ENCODE measurements at regions not wholly inside any gene's neighbourhood (a gene's known extent, or its start where the extent isn't known, plus 50 kb on each side); places are given as distances from the start of the nearest gene placed in this dataset.

DNA sequence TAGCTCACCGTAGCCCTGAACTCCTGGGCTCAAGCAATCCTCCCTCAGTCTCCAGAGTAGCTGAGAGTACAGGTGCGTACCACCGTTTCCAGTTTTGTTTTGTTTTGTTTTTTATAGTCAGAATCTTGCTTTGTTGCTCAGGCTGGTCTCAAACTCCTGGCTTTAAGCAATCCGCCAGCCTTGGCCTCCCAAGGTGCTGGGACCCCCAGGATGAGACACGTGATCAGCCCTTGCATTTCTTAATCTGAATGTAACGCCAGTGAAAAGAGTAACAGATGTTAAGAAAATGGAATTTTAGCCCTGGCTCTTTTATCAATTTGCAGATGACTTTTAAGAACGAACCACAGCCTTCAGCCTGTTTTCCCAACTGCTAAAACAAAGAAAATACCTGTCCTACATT lies 451.3 kb downstream of the SHQ1 start:
- TF ChIP-seq, protein P1, sequence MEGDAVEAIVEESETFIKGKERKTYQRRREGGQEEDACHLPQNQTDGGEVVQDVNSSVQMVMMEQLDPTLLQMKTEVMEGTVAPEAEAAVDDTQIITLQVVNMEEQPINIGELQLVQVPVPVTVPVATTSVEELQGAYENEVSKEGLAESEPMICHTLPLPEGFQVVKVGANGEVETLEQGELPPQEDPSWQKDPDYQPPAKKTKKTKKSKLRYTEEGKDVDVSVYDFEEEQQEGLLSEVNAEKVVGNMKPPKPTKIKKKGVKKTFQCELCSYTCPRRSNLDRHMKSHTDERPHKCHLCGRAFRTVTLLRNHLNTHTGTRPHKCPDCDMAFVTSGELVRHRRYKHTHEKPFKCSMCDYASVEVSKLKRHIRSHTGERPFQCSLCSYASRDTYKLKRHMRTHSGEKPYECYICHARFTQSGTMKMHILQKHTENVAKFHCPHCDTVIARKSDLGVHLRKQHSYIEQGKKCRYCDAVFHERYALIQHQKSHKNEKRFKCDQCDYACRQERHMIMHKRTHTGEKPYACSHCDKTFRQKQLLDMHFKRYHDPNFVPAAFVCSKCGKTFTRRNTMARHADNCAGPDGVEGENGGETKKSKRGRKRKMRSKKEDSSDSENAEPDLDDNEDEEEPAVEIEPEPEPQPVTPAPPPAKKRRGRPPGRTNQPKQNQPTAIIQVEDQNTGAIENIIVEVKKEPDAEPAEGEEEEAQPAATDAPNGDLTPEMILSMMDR (IDR thresholded peaks at IDR 0.05; ENCODE audit: partially characterized antibody, unreplicated experiment), result no peak
- Mint-ChIP-seq H3K4me3 (ENCODE audit: unreplicated experiment) (no peak overlapping the region), H3K9me3 (ENCODE audit: unreplicated experiment) (no peaks in the 10 kb centered on the region), H3K4me1 (ENCODE audit: low read depth, unreplicated experiment) (peaks cover 15% of the 10 kb centered on the region), H3K27me3 (ENCODE audit: unreplicated experiment) (peaks cover 3% of the 10 kb centered on the region), H3K36me3 (ENCODE audit: unreplicated experiment) (no peaks in the 10 kb centered on the region), H3K27ac (ENCODE audit: unreplicated experiment) (no peak overlapping the region)
- no peak for DNase-seq

- Mint-ChIP-seq H3K27ac (ENCODE audit: unreplicated experiment) (no peak overlapping the region), H3K4me1 (ENCODE audit: low read depth, unreplicated experiment) (peaks cover 15% of the 10 kb centered on the region), H3K9me3 (ENCODE audit: unreplicated experiment) (no peaks in the 10 kb centered on the region), H3K4me3 (ENCODE audit: unreplicated experiment) (no peak overlapping the region), H3K27me3 (ENCODE audit: unreplicated experiment) (peaks cover 3% of the 10 kb centered on the region), H3K36me3 (ENCODE audit: unreplicated experiment) (no peaks in the 10 kb centered on the region)
- DNase-seq, result no peak
- TF ChIP-seq, protein P1 (IDR thresholded peaks at IDR 0.05; ENCODE audit: partially characterized antibody, unreplicated experiment), result no peak
Measured at GRCh38 chr3:72395776-72396311, 452.4 kb downstream of the SHQ1 start.

DNA sequence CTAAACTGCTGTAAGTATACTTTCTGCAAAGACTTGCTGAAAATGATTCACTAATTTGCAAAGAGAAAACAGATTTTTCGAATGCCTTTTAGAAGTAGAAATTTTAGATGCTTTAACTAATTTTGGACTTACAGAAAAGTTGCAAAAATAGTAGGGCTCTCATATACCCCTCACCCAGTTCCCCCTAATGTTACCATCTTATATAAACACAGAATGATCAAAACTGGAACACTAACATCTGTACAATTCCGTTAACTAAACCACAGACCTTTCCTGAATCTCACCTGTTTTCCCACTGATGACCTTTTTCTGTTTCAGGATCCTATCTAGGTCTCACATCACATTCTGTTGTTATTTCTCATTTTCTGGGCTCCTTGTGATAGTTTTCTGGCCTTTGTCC lies 454.8 kb downstream of the SHQ1 start:
- Mint-ChIP-seq H3K27ac (ENCODE audit: unreplicated experiment) (no peak overlapping the region), H3K9me3 (ENCODE audit: unreplicated experiment) (no peaks in the 10 kb centered on the region), H3K27me3 (ENCODE audit: unreplicated experiment) (peaks cover 1% of the 10 kb centered on the region), H3K4me3 (ENCODE audit: unreplicated experiment) (no peak overlapping the region), H3K36me3 (ENCODE audit: unreplicated experiment) (no peaks in the 10 kb centered on the region), H3K4me1 (ENCODE audit: low read depth, unreplicated experiment) (peaks cover 13% of the 10 kb centered on the region)
- TF ChIP-seq, protein P1 (IDR thresholded peaks at IDR 0.05; ENCODE audit: partially characterized antibody, unreplicated experiment), result no peak
- no peak for DNase-seq

GRCh38 chr3:72391659-72392058 lies 456.6 kb downstream of the SHQ1 start:
- Mint-ChIP-seq H3K27ac (ENCODE audit: unreplicated experiment) (no peak overlapping the region), H3K4me1 (ENCODE audit: low read depth, unreplicated experiment) (peaks cover 11% of the 10 kb centered on the region), H3K36me3 (ENCODE audit: unreplicated experiment) (no peaks in the 10 kb centered on the region), H3K4me3 (ENCODE audit: unreplicated experiment) (no peak overlapping the region), H3K9me3 (ENCODE audit: unreplicated experiment) (no peaks in the 10 kb centered on the region), H3K27me3 (ENCODE audit: unreplicated experiment) (peaks cover 1% of the 10 kb centered on the region)
- TF ChIP-seq, protein P1 (IDR thresholded peaks at IDR 0.05; ENCODE audit: partially characterized antibody, unreplicated experiment), result no peak
- DNase-seq, result no peak

- peaks cover 1% of the 10 kb centered on the region for H3K27me3 Mint-ChIP-seq (ENCODE audit: unreplicated experiment)
- H3K4me1 Mint-ChIP-seq (ENCODE audit: low read depth, unreplicated experiment), result peaks cover 9% of the 10 kb centered on the region
- DNase-seq, result no peak
- H3K4me3 Mint-ChIP-seq (ENCODE audit: unreplicated experiment), result no peak overlapping the region
- no peak overlapping the region for H3K27ac Mint-ChIP-seq (ENCODE audit: unreplicated experiment)
- no peaks in the 10 kb centered on the region for H3K9me3 Mint-ChIP-seq (ENCODE audit: unreplicated experiment)
- TF ChIP-seq, protein P1 (IDR thresholded peaks at IDR 0.05; ENCODE audit: partially characterized antibody, unreplicated experiment), result no peak
- no peaks in the 10 kb centered on the region for H3K36me3 Mint-ChIP-seq (ENCODE audit: unreplicated experiment)
Measured at GRCh38 chr3:72390841-72391240, 457.4 kb downstream of the SHQ1 start.

Measured in glutamatergic neuron (in vitro differentiated cells).